HG03159 (cell line): ENCODE measurements at regions not wholly inside any gene's neighbourhood (a gene's known extent, or its start where the extent isn't known, plus 50 kb on each side); places are given as distances from the start of the nearest gene placed in this dataset.
"Not testable (repeated sequence)": the region's sequence is repeated elsewhere in the genome, so short reads cannot be mapped to it uniquely, and the experiment has no call there.

Experiments
- ATAC-seq: cut with Tn5 transposase; IDR thresholded peaks from one replicate; pipeline ENCODE4 v1.9.1; 2021; ENCODE audit warnings: mild to moderate bottlenecking, moderate library complexity; ENCODE audit not compliant: unreplicated experiment

DNA sequence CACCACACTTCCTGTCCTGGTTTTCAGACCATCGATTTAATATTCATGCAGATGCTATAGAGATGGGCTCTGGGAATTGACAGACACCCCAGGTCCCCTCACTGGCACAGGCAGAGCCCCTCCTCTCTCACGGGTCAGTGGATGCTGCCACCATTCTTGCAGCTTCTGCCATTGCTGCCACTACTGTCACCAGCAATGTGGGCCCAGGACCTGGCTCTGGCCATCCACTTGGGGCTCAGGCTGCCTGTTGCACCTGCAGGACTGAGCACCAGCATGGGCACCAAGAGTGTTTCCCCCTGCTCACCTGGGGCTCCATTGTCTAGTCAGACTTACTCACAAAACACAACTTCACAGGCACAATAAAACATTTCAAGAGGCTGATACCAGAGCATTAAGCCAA lies 479.0 kb upstream of the ZNF608 start:
- no peak for ATAC-seq

- no peak for ATAC-seq
These were observed 480.4 kb upstream of the ZNF608 start for GRCh38 chr5:125226825-125227224.

- ATAC-seq = no peak
These were observed 481.1 kb upstream of the ZNF608 start for GRCh38 chr5:125227333-125228095.

DNA sequence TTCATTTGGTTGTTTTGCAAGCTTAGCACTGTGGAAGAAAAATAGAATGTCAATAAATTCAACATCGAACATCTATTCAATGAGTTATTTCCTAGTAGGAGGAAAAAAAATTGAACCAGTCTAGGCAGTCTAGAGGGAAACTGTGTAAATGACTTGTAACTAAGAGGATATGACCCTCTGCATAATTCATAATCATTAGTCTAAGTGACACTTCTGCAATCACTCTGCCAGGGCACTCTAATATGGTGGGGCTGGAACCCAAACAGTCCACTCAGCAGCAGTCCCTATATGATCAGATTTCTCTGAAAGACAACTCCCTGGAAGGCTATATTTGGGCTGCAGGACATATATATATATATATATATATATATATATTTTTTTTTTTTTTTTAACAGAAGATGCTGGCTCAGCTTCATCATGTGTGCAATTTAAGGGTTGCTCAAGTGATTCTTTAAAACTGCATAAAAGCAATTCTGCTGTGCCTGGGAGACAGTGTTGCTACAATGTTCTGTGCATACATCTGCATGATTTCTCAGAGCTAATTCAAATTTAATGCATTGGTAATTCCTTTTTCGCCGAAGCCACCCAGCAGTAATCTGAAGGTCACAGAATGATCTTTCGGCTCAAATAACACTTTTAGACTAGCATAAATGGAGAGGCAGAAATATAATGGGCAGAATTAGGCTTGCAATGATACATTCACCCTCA lies 482.1 kb upstream of the ZNF608 start:
- ATAC-seq = no peak

- no peak for ATAC-seq
These were observed 483.1 kb upstream of the ZNF608 start for GRCh38 chr5:125229556-125229955.

- no peak for ATAC-seq
These were observed 486.4 kb upstream of the ZNF608 start for GRCh38 chr5:125232779-125233230.

- ATAC-seq = no peak
These were observed 487.5 kb upstream of the ZNF608 start for GRCh38 chr5:125233944-125234343.

DNA sequence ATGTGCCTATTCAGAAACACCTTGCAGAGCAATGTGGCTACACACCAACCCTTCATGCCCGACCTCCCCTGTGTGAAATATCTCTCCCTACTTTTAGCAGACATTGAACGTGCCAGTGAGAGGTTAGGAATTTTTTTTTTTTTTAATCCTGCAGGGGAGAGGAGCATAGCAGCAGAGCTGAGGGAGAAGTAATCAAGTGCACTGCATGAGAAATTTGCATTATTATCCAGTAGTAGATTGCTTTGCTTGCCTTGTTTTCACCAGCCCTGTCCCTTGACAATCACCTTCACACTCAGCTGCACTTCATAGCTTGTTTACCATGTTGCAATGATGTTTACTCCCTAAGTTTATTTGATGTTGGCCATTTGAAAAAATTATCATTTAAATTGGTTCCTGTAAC lies 489.6 kb upstream of the ZNF608 start:
- no peak for ATAC-seq

GRCh38 chr5:125236981-125237380 lies 490.5 kb upstream of the ZNF608 start:
- no peak for ATAC-seq

DNA sequence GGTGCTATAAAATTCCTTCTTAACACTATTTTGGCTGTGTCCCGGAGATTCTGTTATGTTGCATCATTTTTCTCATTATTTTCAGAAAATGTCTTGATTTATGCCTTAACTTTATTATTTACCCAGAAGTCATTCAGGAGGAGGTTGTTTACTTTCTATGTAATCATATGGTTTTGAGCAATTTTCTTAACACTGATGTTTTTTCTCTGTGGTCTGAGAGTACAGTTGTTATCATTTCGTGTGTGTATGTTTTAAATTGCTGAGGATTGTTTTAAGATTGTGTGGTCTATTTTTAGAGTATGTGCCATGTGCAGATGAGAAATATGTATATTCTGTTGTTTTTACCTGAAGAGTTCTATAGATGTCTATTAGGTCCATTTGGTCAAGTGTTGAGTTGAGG lies 498.1 kb upstream of the ZNF608 start:
- no peak for ATAC-seq

- ATAC-seq = no peak
These were observed 498.8 kb upstream of the ZNF608 start for GRCh38 chr5:125245216-125245615.

GRCh38 chr5:125249400-125249799 lies 503.0 kb upstream of the ZNF608 start:
- ATAC-seq = no peak

GRCh38 chr5:125251703-125252102 lies 505.3 kb upstream of the ZNF608 start:
- ATAC-seq = no peak

DNA sequence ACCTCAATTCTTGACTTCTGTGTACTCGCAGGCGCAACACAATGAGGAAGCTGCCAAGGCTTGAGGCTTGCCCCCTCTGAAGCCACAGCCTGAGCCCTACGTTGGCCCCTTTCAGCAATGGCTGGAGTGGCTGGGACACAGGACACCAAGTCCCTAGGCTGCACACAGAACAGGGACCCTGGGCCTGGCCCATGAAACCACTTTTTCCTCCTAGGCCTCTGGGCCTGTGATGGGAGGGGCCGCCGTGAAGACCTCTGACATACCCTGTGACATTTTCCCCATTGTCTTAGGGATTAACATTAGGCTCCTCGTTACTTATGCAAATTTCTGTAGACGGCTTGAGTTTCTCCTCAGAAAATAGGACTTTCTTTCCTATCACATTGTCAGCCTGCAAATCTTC lies 507.2 kb upstream of the ZNF608 start:
- ATAC-seq = not testable (repeated sequence)

DNA sequence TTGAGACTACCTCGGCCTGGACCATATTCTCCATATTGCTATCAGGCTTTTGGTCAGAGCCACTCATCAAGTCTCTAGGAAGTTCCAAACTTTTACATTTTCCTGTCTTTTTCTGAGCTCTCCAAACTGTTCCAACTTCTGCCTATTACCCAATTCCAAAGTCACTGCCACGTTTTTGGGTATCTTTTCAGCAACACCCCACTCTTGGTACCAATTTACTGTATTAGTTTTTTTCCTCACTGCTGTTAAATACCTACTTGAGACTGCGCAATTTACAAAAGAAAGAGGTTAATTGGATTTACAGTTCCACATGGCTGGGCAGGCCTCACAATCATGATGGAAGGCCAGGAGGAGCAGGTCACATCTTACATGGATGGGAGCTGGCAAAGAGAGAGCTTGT lies 507.8 kb upstream of the ZNF608 start:
- no peak for ATAC-seq

DNA sequence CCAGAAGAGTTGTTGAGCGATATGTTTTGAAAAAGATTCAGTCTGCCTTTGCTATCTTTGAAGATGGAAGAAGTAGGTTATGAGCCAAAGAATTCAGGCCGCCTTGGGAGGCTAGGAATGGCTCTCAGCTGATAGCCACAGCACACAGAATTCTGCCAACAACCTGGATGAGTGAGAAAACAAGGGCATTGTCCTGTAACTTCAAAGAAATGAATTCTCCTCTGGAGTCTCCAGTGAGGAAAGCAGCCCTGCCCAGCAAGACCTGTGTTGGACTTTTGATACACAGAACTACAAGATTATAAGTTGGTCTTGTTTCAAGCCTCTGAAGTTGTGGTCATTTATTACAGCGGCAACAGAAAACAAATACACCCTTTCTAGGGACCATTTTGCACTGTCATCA lies 509.9 kb upstream of the ZNF608 start:
- ATAC-seq = no peak

GRCh38 chr5:125257057-125257972 lies 510.9 kb upstream of the ZNF608 start:
- no peak for ATAC-seq

DNA sequence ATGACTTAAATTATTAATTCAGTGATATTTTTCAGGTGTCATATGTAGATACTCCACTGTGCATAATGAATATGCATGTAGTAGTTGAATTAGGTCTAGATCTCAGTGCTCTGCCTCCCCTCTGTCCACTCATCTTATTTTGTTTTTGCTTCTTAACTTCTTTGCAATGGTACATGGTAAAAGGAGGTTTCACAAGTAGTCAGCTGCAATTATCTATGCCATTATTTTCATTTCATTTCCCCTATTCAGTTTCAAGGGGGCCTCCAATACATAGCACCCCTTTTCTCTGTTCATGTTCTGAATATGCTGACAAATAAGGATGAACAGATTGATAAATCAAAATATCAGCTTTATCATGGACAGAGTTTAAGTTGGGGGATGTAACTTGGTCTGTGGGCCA lies 511.6 kb upstream of the ZNF608 start:
- no peak for ATAC-seq

- ATAC-seq = no peak
These were observed 512.2 kb upstream of the ZNF608 start for GRCh38 chr5:125258615-125259014.

GRCh38 chr5:125261505-125262250 lies 515.2 kb upstream of the ZNF608 start:
- ATAC-seq = no peak

- ATAC-seq = no peak
These were observed 516.3 kb upstream of the ZNF608 start for GRCh38 chr5:125262782-125263181.
